MM.1S (cell line): ENCODE measurements at regions not wholly inside any gene's neighbourhood (a gene's known extent, or its start where the extent isn't known, plus 50 kb on each side); places are given as distances from the start of the nearest gene placed in this dataset.
"Not testable (repeated sequence)": the region's sequence is repeated elsewhere in the genome, so short reads cannot be mapped to it uniquely, and the experiment has no call there.

Experiments
- DNase-seq: peaks from one replicate; pipeline ENCODE4 v3.0.0-alpha.2; 2015
- H2AFZ ChIP-seq: fragments of 300-600 bp; sonication (generic); 2 replicates; pipeline ENCODE4 v1.6.0; 2016; ENCODE audit warnings: antibody characterized with exemption, low read length
- H3F3A ChIP-seq: fragments of 300-600 bp; sonication (generic); 2 replicates; pipeline ENCODE4 v1.6.1; 2016; ENCODE audit warnings: mild to moderate bottlenecking, antibody characterized with exemption, low read length, moderate library complexity, mixed read lengths; ENCODE audit not compliant: insufficient read depth
- H3K27ac ChIP-seq: fragments of 300-600 bp; sonication (generic); 2 replicates; pipeline ENCODE4 v1.5.1; 2016; ENCODE audit warnings: mild to moderate bottlenecking, low read length
- H3K27me3 ChIP-seq: fragments of 300-600 bp; sonication (generic); replicated peaks from 2 replicates; pipeline ENCODE4 v1.6.0; 2016; ENCODE audit warnings: low read length; ENCODE audit not compliant: insufficient read depth
- H3K36me3 ChIP-seq: fragments of 300-600 bp; sonication (generic); replicated peaks from 2 replicates; pipeline ENCODE4 v1.6.1; 2016; ENCODE audit warnings: mild to moderate bottlenecking, low read length, mixed read lengths; ENCODE audit not compliant: insufficient read depth
- H3K4me1 ChIP-seq: fragments of 300-600 bp; sonication (generic); 2 replicates; pipeline ENCODE4 v1.6.1; 2016; ENCODE audit warnings: low read length, mixed read lengths
- H3K4me2 ChIP-seq: fragments of 300-600 bp; sonication (generic); 2 replicates; pipeline ENCODE4 v1.6.0; 2016; ENCODE audit warnings: low read depth, low read length
- H3K4me3 ChIP-seq: fragments of 300-600 bp; sonication (generic); 2 replicates; pipeline ENCODE4 v1.5.1; 2016; ENCODE audit warnings: low read length, mixed read lengths
- H3K79me2 ChIP-seq: fragments of 300-600 bp; sonication (generic); 2 replicates; pipeline ENCODE4 v1.6.1; 2016; ENCODE audit warnings: mixed run types, low read length, mixed read lengths
- H3K9ac ChIP-seq: fragments of 300-600 bp; sonication (generic); 2 replicates; pipeline ENCODE4 v1.6.1; 2016; ENCODE audit warnings: low read length, mixed read lengths
- H3K9me2 ChIP-seq: fragments of 300-600 bp; sonication (generic); replicated peaks from 2 replicates; pipeline ENCODE4 v1.6.1; 2016; ENCODE audit warnings: mild to moderate bottlenecking, low read length, mixed read lengths; ENCODE audit not compliant: insufficient read depth
- H3K9me3 ChIP-seq: fragments of 300-600 bp; sonication (generic); replicated peaks from 2 replicates; pipeline ENCODE4 v1.6.1; 2016; ENCODE audit warnings: mild to moderate bottlenecking, low read length, mixed read lengths; ENCODE audit not compliant: insufficient read depth
- H4K20me1 ChIP-seq: fragments of 300-600 bp; sonication (generic); 2 replicates; pipeline ENCODE4 v1.6.1; 2016; ENCODE audit warnings: mild to moderate bottlenecking, low read length, moderate library complexity, mixed read lengths; ENCODE audit not compliant: insufficient read depth
- EZH2 ChIP-seq: fragments of 300-600 bp; sonication (generic); optimal IDR thresholded peaks from 2 replicates; pipeline ENCODE3; 2017; ENCODE audit warnings: low read depth, mild to moderate bottlenecking, antibody characterized with exemption, low read length, mixed read lengths
- EZH2phosphoT487 ChIP-seq: fragments of 300-600 bp; sonication (generic); IDR thresholded peaks from 2 replicates; pipeline ENCODE4 v1.6.1; 2018; ENCODE audit warnings: antibody characterized with exemption, low read length
- TF ChIP-seq, protein P1 (sequence below): fragments of 300-600 bp; sonication (generic); IDR thresholded peaks from 2 replicates; pipeline ENCODE4 v1.5.1; 2016; ENCODE audit warnings: antibody characterized with exemption, low read length, mixed read lengths

DNA sequence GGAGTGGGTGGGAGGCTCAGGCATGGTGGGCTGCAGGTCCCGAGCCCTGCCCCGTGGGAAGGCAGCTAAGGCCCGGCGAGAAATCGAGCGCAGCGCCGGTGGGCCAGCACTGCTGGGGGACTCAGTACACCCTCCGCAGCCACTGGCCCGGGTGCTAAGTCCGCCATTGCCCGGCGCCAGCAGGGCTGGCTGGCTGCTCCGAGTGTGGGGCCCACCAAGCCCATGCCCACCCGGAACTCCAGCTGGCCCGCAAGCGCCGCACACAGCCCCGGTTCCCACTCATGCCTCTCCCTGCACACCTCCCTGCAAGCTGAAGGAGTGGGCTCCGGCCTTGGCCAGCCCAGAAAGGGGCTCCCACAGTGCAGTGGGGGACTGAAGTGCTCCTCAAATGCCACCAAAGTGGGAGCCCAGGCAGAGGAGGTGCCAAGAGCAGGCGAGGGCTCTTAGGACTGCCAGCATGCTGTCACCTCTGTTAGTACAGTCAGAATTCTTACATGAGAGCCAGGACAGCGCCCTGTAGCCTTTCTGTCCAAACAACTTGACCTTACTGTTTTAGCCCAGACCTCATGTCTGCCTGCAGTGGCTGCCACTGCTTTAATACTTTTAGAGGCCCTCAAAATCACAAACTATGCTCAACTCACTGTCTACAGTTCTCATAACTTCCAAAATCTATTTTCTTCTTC is 1117.9 kb downstream of the STIM2 start:
- not testable (repeated sequence) for H3K27ac ChIP-seq, H3K79me2 ChIP-seq, H3K4me2 ChIP-seq, H2AFZ ChIP-seq, H3K9me3 ChIP-seq, H3F3A ChIP-seq, H3K9me2 ChIP-seq, H3K9ac ChIP-seq, H3K36me3 ChIP-seq, H3K4me1 ChIP-seq, H4K20me1 ChIP-seq, DNase-seq, H3K4me3 ChIP-seq, H3K27me3 ChIP-seq

DNA sequence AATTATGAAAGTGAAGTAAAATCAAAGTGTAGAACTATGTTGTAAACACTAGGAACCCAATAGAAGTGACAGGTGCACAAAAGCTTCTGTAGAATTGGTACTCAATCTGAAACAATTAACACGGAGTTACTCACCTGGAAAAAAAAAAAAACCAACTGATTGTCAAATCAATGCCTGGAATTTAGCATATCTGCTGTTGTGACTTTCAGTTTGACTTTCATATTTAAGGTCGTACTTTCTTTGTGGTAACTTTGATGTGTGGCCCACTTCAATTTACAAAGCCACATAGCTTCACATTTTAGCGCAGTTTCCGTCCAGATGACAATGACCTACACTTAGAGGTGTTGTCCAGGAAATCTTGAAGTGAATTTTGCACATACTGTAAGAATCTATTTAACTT is 1124.9 kb downstream of the STIM2 start:
- peak; percentile 38 for DNase-seq
- Histone ChIP-seq H3K9me3 (no peaks in the 10 kb centered on the region), H3K4me2 (no peak overlapping the region)

DNA sequence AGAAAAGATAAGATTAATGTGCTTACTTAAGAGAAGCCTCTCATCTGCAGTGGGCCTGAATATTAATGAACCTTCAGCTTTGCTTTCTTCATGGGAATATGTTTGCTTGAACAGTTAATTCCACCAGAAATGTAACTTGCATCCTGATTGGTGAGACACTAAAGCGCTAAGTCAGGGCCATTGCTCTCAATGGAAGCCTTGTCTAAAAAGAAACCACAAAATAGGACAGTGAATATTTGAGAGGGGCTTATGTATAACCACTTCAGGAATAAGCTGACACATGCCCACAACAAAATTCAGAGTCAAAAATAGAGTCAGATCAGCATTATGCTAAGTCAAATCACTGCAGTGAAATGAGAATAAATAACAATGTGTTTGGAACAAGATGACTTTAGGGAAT is 1125.8 kb downstream of the STIM2 start:
- no peak overlapping the region for H3K9ac ChIP-seq
- no peak overlapping the region for H3K4me3 ChIP-seq
- no peak overlapping the region for H2AFZ ChIP-seq
- DNase-seq: no peak
- no peaks in the 10 kb centered on the region for H3K4me1 ChIP-seq
- H3K4me2 ChIP-seq: no peak overlapping the region
- no peaks in the 10 kb centered on the region for H3K9me2 ChIP-seq
- no peaks in the 10 kb centered on the region for H3F3A ChIP-seq
- TF ChIP-seq, protein P1, sequence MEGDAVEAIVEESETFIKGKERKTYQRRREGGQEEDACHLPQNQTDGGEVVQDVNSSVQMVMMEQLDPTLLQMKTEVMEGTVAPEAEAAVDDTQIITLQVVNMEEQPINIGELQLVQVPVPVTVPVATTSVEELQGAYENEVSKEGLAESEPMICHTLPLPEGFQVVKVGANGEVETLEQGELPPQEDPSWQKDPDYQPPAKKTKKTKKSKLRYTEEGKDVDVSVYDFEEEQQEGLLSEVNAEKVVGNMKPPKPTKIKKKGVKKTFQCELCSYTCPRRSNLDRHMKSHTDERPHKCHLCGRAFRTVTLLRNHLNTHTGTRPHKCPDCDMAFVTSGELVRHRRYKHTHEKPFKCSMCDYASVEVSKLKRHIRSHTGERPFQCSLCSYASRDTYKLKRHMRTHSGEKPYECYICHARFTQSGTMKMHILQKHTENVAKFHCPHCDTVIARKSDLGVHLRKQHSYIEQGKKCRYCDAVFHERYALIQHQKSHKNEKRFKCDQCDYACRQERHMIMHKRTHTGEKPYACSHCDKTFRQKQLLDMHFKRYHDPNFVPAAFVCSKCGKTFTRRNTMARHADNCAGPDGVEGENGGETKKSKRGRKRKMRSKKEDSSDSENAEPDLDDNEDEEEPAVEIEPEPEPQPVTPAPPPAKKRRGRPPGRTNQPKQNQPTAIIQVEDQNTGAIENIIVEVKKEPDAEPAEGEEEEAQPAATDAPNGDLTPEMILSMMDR: no peak
- TF ChIP-seq EZH2phosphoT487 (no peak), EZH2 (no peak)
- H3K9me3 ChIP-seq: no peaks in the 10 kb centered on the region
- no peaks in the 10 kb centered on the region for H3K79me2 ChIP-seq
- no peak overlapping the region for H3K27ac ChIP-seq
- H3K36me3 ChIP-seq: no peaks in the 10 kb centered on the region
- H3K27me3 ChIP-seq: no peaks in the 10 kb centered on the region
- H4K20me1 ChIP-seq: no peaks in the 10 kb centered on the region

More for the DNA sequence above, 1124.9 kb downstream of the STIM2 start:
- no peaks in the 10 kb centered on the region for H3F3A ChIP-seq
- TF ChIP-seq EZH2 (no peak), EZH2phosphoT487 (no peak)
- TF ChIP-seq, protein P1: no peak
- H3K9ac ChIP-seq: no peak overlapping the region
- no peak overlapping the region for H3K4me3 ChIP-seq
- H3K79me2 ChIP-seq: no peaks in the 10 kb centered on the region
- no peak overlapping the region for H2AFZ ChIP-seq
- no peak overlapping the region for H3K27ac ChIP-seq
- no peaks in the 10 kb centered on the region for H3K9me2 ChIP-seq
- no peaks in the 10 kb centered on the region for H3K27me3 ChIP-seq
- H3K4me1 ChIP-seq: no peaks in the 10 kb centered on the region
- H4K20me1 ChIP-seq: no peaks in the 10 kb centered on the region
- no peaks in the 10 kb centered on the region for H3K36me3 ChIP-seq

DNA sequence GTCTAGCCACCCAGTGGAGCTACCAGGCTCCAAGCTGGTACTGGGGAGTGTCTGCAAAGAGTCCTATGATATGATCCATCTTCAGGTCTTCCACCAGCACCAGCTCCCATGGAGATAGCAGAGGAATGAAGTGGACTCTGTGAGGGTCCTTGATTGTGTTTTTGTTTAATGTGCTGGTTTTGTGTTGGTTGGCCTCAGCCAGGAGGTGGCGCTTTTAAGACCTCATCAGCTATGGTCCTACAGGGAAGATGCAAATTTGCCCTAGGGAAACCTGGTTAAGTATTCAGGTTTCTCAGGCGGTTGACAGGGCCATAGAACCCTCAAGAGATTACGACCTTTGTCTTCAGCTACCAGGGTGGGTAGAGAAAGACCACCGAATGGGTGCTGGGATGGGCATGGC is 1141.1 kb downstream of the STIM2 start:
- no peak overlapping the region for H2AFZ ChIP-seq
- H3K27me3 ChIP-seq: no peaks in the 10 kb centered on the region
- no peak overlapping the region for H3K27ac ChIP-seq
- no peaks in the 10 kb centered on the region for H3K36me3 ChIP-seq
- no peaks in the 10 kb centered on the region for H3K4me1 ChIP-seq
- no peaks in the 10 kb centered on the region for H3K79me2 ChIP-seq
- no peak overlapping the region for H3K4me2 ChIP-seq
- TF ChIP-seq EZH2phosphoT487 (no peak), EZH2 (no peak)
- TF ChIP-seq, protein P1: no peak
- H3K4me3 ChIP-seq: no peak overlapping the region
- H3K9me2 ChIP-seq: no peaks in the 10 kb centered on the region
- H4K20me1 ChIP-seq: no peaks in the 10 kb centered on the region
- no peak overlapping the region for H3K9ac ChIP-seq
- no peaks in the 10 kb centered on the region for H3F3A ChIP-seq
- no peak for DNase-seq
- no peaks in the 10 kb centered on the region for H3K9me3 ChIP-seq
